Heart left ventricle (tissue), 16 donors: ENCODE measurements at regions not wholly inside any gene's neighbourhood (a gene's known extent, or its start where the extent isn't known, plus 50 kb on each side); places are given as distances from the start of the nearest gene placed in this dataset.
"Not testable (repeated sequence)": the region's sequence is repeated elsewhere in the genome, so short reads cannot be mapped to it uniquely, and the experiment has no call there.

Experiments used
- ATAC-seq, 4 donors: fragments of 200-7000 bp; cut with Tn5 transposase; one replicate each; pipeline ENCODE4 v1.9.1; 2020 to 2022; ENCODE audit warnings: moderate library complexity in 4 of 4, mild to moderate bottlenecking in 3 of 4, moderate number of reproducible peaks in 1 of 4
- DNase-seq, 5 donors: peaks; one replicate each; pipeline ENCODE4 v3.0.0-alpha.2; 2020
- H3K27ac ChIP-seq, 12 donors: fragments of 200-600 bp; sonication (generic) in 4 of 12; one replicate each; pipeline versions ENCODE4 v1.5.0 to v1.8.0; 2016 to 2022; ENCODE audit warnings: mild to moderate bottlenecking in 2 of 12
- H3K27me3 ChIP-seq, 9 donors: fragments of 200-600 bp; sonication (generic) in 2 of 9; one replicate each; pipeline versions ENCODE4 v1.5.1 to v1.8.0; 2016 to 2022; ENCODE audit warnings: mild to moderate bottlenecking in 3 of 9
- H3K36me3 ChIP-seq, 9 donors: fragments of 200-600 bp; sonication (generic) in 2 of 9; one replicate each; pipeline versions ENCODE4 v1.5.0 to v1.8.0; 2018 to 2022; ENCODE audit warnings: mild to moderate bottlenecking in 2 of 9
- H3K4me1 ChIP-seq, 12 donors: fragments of 200-600 bp; sonication (generic) in 4 of 12; one replicate each; pipeline versions ENCODE4 v1.5.0 to v1.8.0; 2016 to 2022; ENCODE audit warnings: mild to moderate bottlenecking in 3 of 12
- H3K4me3 ChIP-seq, 12 donors: fragments of 200-600 bp; sonication (generic) in 4 of 12; one replicate each; pipeline versions ENCODE4 v1.5.0 to v1.8.0; 2017 to 2022; ENCODE audit warnings: mild to moderate bottlenecking in 9 of 12, moderate library complexity in 4 of 12
- H3K9me3 ChIP-seq, 12 donors: fragments of 200-600 bp; sonication (generic) in 4 of 12; one replicate each; pipeline versions ENCODE4 v1.5.0 to v1.8.0; 2016 to 2022; ENCODE audit warnings: mild to moderate bottlenecking in 1 of 12
- POLR2A ChIP-seq, 2 donors: fragments of 450-650 bp; IDR thresholded peaks; one replicate each; pipeline ENCODE4 v1.6.1; 2017; ENCODE audit warnings: antibody characterized with exemption in 2 of 2, mild to moderate bottlenecking in 2 of 2, moderate library complexity in 2 of 2
- WGBS, 4 donors: extraction: QIAGEN DNeasy Blood & Tissue Kit in 2 of 4; methylation state at CpG; one replicate each; pipeline versions ENCODE4 v1.1.5 to v1.1.7; 2013 to 2018; 5-methylcytosine and 5-hydroxymethylcytosine counted together
- intact Hi-C, 10 donors: fragments of 100-400 bp; cut with DNase I; formaldehyde crosslinking; loops; one replicate each; pipeline versions ENCODE4 v1.11.1 to v1.14.2; 2022
- TF ChIP-seq, protein P1 (sequence below), 12 donors: fragments of 200-600 bp; sonication (generic) in 4 of 12; IDR thresholded peaks; one replicate each; pipeline versions ENCODE4 v1.5.0 to v1.8.0; 2018 to 2022; ENCODE audit warnings: antibody characterized with exemption in 12 of 12, mild to moderate bottlenecking in 5 of 12
- donor health status: ischemic (EF 13 %, LVEDD 7.1; RV severe dilation, severe dysfunction).
- donor health status: healthy with polysubstance abuse.
- donor health status: DM: no; HTN: yes; CAD: no.
- donor health status: DM: no; HTN: no; CAD: no.
- donor health status: ischemic (EF 25% LVEDD 6.9; RV normal size, moderate dysfunction).
- donor health status: ischemic (EF 25% LVEDD 5.7; RV mildly dilated, moderate dysfunction).
- donor health status: healthy.
- donor health status: DM: yes; HTN: yes; CAD: no.
- donor health status: ischemic (EF 35%, LVEDD 5.7; RV mildly dilated, moderate dysfunction).
- donor health status: nonischemic (EF 11% LVEDD 7.7; RV severe dilation, severe dysfunction).
- donor health status: DM: yes; HTN: yes; CAD: no.
- donor health status: PGD.
- donor health status: ischemic (EF 29% LVEDD 5.4; RV normal size, mild dysfunction).
- donor health status: nonischemic (EF 23%, LVEDD 6.1; RV moderate dilation, normal function).

DNA sequence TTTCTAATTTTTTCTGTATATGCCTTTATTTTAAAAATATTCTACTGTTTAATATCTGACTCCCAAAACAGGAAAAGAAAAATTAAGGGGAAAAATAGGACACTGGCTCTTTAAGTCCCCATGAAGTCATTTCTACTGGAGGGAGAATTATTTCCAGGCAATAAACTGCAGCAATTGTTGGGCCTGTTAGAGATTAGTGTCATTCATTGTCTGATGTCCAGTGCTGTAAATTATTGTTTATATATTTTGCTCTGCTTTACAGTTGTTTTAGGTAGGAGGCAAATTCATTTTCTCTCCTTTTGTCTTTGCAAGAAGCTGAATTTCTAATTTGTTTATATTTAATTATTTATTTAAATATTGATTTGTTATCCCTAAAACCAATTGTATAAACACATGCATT lies 906.0 kb upstream of the CDH10 start:
- no peaks in the 10 kb centered on the region for H3K36me3 ChIP-seq
- peaks cover 0 to 12% (median 0%) of the 10 kb centered on the region in 12 donors for H3K9me3 ChIP-seq
- DNase-seq = no peak
- no peak overlapping the region for H3K4me3 ChIP-seq
- intact Hi-C loops = no loop called here
- TF ChIP-seq POLR2A (IDR thresholded peaks at IDR 0.05) = no peak
- TF ChIP-seq, protein P1, sequence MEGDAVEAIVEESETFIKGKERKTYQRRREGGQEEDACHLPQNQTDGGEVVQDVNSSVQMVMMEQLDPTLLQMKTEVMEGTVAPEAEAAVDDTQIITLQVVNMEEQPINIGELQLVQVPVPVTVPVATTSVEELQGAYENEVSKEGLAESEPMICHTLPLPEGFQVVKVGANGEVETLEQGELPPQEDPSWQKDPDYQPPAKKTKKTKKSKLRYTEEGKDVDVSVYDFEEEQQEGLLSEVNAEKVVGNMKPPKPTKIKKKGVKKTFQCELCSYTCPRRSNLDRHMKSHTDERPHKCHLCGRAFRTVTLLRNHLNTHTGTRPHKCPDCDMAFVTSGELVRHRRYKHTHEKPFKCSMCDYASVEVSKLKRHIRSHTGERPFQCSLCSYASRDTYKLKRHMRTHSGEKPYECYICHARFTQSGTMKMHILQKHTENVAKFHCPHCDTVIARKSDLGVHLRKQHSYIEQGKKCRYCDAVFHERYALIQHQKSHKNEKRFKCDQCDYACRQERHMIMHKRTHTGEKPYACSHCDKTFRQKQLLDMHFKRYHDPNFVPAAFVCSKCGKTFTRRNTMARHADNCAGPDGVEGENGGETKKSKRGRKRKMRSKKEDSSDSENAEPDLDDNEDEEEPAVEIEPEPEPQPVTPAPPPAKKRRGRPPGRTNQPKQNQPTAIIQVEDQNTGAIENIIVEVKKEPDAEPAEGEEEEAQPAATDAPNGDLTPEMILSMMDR (IDR thresholded peaks at IDR 0.05) = no peak
- ATAC-seq = no peak
- H3K4me1 ChIP-seq = no peaks in the 10 kb centered on the region
- no peaks in the 10 kb centered on the region for H3K27me3 ChIP-seq
- no peak overlapping the region for H3K27ac ChIP-seq

DNA sequence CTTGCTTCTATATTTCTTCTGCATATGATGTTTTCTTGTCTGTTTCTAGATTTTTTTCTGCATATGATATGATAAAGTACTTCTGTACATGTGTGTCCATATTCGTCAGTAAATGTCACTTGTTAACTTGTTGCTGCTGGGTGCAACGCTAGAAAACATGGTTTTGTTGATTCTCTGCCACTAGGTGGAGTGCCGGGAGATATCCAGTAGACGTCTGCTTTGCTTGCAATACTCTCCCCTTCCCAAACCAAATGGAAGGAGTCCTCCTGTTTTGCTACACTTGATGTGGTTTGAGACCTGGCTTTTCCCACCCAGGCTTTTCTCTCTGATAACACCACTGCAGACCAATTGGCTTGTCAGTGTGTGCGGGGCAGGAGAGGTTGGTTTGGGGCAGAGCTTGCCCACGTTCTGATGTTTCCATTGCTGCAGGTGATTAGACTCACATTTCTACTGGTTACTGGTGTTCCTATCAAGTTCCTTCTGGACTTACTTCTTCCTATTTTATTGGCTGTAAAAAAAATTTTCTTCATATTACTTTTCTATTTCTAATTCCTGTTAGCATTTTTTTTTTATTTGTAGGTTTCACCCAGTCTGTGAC lies 900.0 kb upstream of the CDH10 start:
- Histone ChIP-seq H3K36me3 (no peaks in the 10 kb centered on the region), H3K27me3 (no peaks in the 10 kb centered on the region), H3K27ac (no peak overlapping the region), H3K4me1 (no peaks in the 10 kb centered on the region), H3K9me3 (peaks cover 0 to 12% (median 0%) of the 10 kb centered on the region in 12 donors), H3K4me3 (no peak overlapping the region)
- intact Hi-C loops = no loop called here
- TF ChIP-seq, protein P1 (IDR thresholded peaks at IDR 0.05) = peak in 10 of 12 donors; percentile 14 to 46 (median 30)
- no peak for TF ChIP-seq POLR2A (IDR thresholded peaks at IDR 0.05)
- WGBS, 4 donors = 16 to 19% (median 18%) methylated on average over 6 of the region's 6 CpGs
- DNase-seq = no peak
- ATAC-seq = no peak

DNA sequence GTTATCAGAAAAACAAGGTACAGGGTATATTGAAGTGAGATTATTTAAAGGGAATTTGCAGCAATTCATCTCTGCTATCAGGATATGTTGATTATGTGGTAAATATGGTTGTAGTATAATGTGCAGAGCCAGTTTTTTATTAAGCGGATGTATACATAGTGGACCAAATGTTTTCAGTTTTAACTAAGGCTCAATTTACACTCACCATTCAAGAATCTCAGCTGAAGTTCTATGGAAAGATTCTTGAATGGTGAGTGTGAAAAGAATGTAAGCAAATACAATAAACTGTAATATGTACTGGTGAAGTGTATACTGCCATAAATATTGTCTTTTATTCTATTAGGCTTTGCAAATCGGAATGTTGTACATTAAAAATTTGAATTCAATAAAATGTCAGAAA lies 895.9 kb upstream of the CDH10 start:
- WGBS, 4 donors = 85 to 91% (median 88%) methylated on average over 2 of the region's 2 CpGs
- TF ChIP-seq, protein P1 (IDR thresholded peaks at IDR 0.05) = no peak
- TF ChIP-seq POLR2A (IDR thresholded peaks at IDR 0.05) = no peak
- H3K4me1 ChIP-seq = no peaks in the 10 kb centered on the region
- intact Hi-C loops = no loop called here
- no peaks in the 10 kb centered on the region for H3K9me3 ChIP-seq
- no peak for DNase-seq
- H3K27me3 ChIP-seq = no peaks in the 10 kb centered on the region
- no peaks in the 10 kb centered on the region for H3K36me3 ChIP-seq
- no peak for ATAC-seq
- no peak overlapping the region for H3K4me3 ChIP-seq
- no peak overlapping the region for H3K27ac ChIP-seq

DNA sequence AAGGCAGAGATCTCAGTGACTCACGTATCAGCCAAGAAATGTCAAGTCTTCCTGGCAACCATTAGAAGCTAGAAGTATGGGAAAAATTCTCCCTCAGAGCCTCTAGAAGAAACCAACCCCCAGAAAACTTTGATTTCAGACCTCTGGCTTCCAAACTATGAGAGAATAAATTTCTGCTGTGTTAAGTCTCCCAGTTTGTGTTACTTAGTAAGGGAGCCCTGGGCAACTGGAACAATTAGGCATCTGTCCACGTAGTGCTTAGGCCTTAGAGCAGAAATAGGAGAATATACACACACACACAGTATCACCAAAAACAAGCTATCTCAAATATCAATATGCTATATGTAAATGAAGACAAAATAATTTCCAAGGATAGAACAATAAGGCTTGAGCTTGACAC lies 894.8 kb upstream of the CDH10 start:
- DNase-seq = no peak
- TF ChIP-seq POLR2A (IDR thresholded peaks at IDR 0.05) = no peak
- TF ChIP-seq, protein P1 (IDR thresholded peaks at IDR 0.05) = no peak
- Histone ChIP-seq H3K4me3 (no peak overlapping the region), H3K27ac (no peak overlapping the region), H3K27me3 (no peaks in the 10 kb centered on the region), H3K9me3 (peaks cover 0 to 4% (median 0%) of the 10 kb centered on the region in 12 donors), H3K36me3 (no peaks in the 10 kb centered on the region), H3K4me1 (no peaks in the 10 kb centered on the region)
- intact Hi-C loops = no loop called here
- 43 to 51% (median 49%) methylated on average over 2 of the region's 2 CpGs for WGBS, 4 donors
- ATAC-seq = no peak

DNA sequence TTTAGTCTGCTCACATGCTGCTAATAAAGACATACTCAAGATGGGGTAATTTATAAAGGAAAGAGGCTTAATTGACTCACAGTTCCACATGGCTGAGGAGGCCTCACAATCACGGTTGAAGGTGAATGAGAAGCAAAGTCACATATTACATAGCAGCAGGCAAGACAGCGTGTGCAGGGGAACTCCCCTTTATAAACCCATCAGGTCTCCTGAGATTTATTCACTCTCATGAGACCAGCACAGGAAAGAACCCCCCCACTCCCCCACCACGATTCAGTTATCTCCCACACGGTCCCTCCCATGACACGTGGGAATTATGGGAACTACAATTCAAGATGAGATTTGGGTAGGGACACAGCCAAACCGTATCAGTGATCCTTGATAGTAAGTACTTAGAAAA lies 891.7 kb upstream of the CDH10 start:
- H3K27me3 ChIP-seq, intact Hi-C loops, H3K9me3 ChIP-seq, DNase-seq, H3K4me3 ChIP-seq, H3K4me1 ChIP-seq, H3K36me3 ChIP-seq, ATAC-seq, H3K27ac ChIP-seq: not testable (repeated sequence)
- WGBS, 4 donors = 55 to 64% (median 63%) methylated on average over 6 of the region's 6 CpGs
